GM19328 (cell line): ENCODE measurements at regions not wholly inside any gene's neighbourhood (a gene's known extent, or its start where the extent isn't known, plus 50 kb on each side); places are given as distances from the start of the nearest gene placed in this dataset.
"Not testable (repeated sequence)": the region's sequence is repeated elsewhere in the genome, so short reads cannot be mapped to it uniquely, and the experiment has no call there.

ENCODE experiments used
- ATAC-seq: cut with Tn5 transposase; IDR thresholded peaks from one replicate; pipeline ENCODE4 v1.9.1; 2021; ENCODE audit warnings: mild to moderate bottlenecking, moderate library complexity; ENCODE audit not compliant: unreplicated experiment

- no peak for ATAC-seq
These were observed 213.2 kb upstream of the NT5E start for GRCh38 chr6:85236636-85237035.

GRCh38 chr6:85227345-85227744 lies 222.5 kb upstream of the NT5E start:
- not testable (repeated sequence) for ATAC-seq

- ATAC-seq = not testable (repeated sequence)
These were observed 237.1 kb upstream of the NT5E start for GRCh38 chr6:85212794-85213193.

- ATAC-seq = no peak
These were observed 254.6 kb upstream of the NT5E start for GRCh38 chr6:85195243-85195642.

- ATAC-seq = no peak
These were observed 256.5 kb upstream of the NT5E start for GRCh38 chr6:85193339-85193738.

- no peak for ATAC-seq
These were observed 257.3 kb upstream of the NT5E start for GRCh38 chr6:85192596-85192995.

GRCh38 chr6:85192186-85192585 lies 257.7 kb upstream of the NT5E start:
- ATAC-seq = no peak

GRCh38 chr6:85191656-85192055 lies 258.2 kb upstream of the NT5E start:
- ATAC-seq = no peak

- ATAC-seq = no peak
These were observed 263.2 kb upstream of the NT5E start for GRCh38 chr6:85186546-85187175.

GRCh38 chr6:85185977-85186376 lies 263.9 kb upstream of the NT5E start:
- no peak for ATAC-seq

- no peak for ATAC-seq
These were observed 266.0 kb upstream of the NT5E start for GRCh38 chr6:85183841-85184240.

GRCh38 chr6:85172705-85173104 lies 277.2 kb upstream of the NT5E start:
- ATAC-seq = no peak

GRCh38 chr6:85172161-85172560 lies 277.7 kb upstream of the NT5E start:
- no peak for ATAC-seq

- no peak for ATAC-seq
These were observed 280.7 kb upstream of the NT5E start for GRCh38 chr6:85169189-85169588.

GRCh38 chr6:85168146-85168545 lies 281.7 kb upstream of the NT5E start:
- ATAC-seq = no peak

- ATAC-seq = no peak
These were observed 283.7 kb upstream of the NT5E start for GRCh38 chr6:85166114-85166741.

- no peak for ATAC-seq
These were observed 286.5 kb upstream of the NT5E start for GRCh38 chr6:85163156-85164080.

GRCh38 chr6:85157311-85157710 lies 292.6 kb upstream of the NT5E start:
- no peak for ATAC-seq

GRCh38 chr6:85143676-85144075 lies 306.2 kb upstream of the NT5E start:
- ATAC-seq = no peak

- no peak for ATAC-seq
These were observed 312.0 kb upstream of the NT5E start for GRCh38 chr6:85137865-85138264.

- no peak for ATAC-seq
These were observed 313.6 kb upstream of the NT5E start for GRCh38 chr6:85136310-85136709.
